OCI-LY1 (cell line): ENCODE measurements at regions not wholly inside any gene's neighbourhood (a gene's known extent, or its start where the extent isn't known, plus 50 kb on each side); places are given as distances from the start of the nearest gene placed in this dataset.

ENCODE experiments used
- H2AFZ ChIP-seq: fragments of 200-600 bp; sonication (generic), shearing (Covaris generic); 2 replicates; pipeline ENCODE4 v1.6.0; 2014; ENCODE audit warnings: antibody characterized with exemption, mild to moderate bottlenecking, low read length
- H3F3A ChIP-seq: fragments of 200-600 bp; sonication (generic), shearing (Covaris generic); 2 replicates; pipeline ENCODE4 v1.6.0; 2014; ENCODE audit warnings: mild to moderate bottlenecking, antibody characterized with exemption, low read length, moderate library complexity; ENCODE audit not compliant: insufficient read depth
- H3K27ac ChIP-seq: fragments of 200-600 bp; sonication (generic); 2 replicates; pipeline ENCODE4 v1.5.1; 2014; ENCODE audit warnings: low read length, mixed run types, mild to moderate bottlenecking, low read depth; ENCODE audit not compliant: poor library complexity, severe bottlenecking
- H3K27me3 ChIP-seq: fragments of 200-600 bp; sonication (generic); 2 replicates; pipeline ENCODE4 v1.6.0; 2014; ENCODE audit warnings: antibody characterized with exemption, mild to moderate bottlenecking, low read length, moderate library complexity; ENCODE audit not compliant: insufficient read depth
- H3K36me3 ChIP-seq: fragments of 200-600 bp; sonication (generic); 2 replicates; pipeline ENCODE4 v1.6.1; 2014; ENCODE audit warnings: mild to moderate bottlenecking, antibody characterized with exemption, low read length, moderate library complexity, mixed read lengths; ENCODE audit not compliant: insufficient read depth
- H3K4me1 ChIP-seq: fragments of 200-600 bp; sonication (generic); 2 replicates; pipeline ENCODE4 v1.5.1; 2014; ENCODE audit warnings: mild to moderate bottlenecking, low read length, moderate library complexity; ENCODE audit not compliant: insufficient read depth, severe bottlenecking
- H3K4me2 ChIP-seq: fragments of 200-600 bp; sonication (generic), shearing (Covaris generic); 2 replicates; pipeline ENCODE4 v1.6.1; 2014; ENCODE audit warnings: low read length
- H3K4me3 ChIP-seq: fragments of 200-600 bp; sonication (generic); 2 replicates; pipeline ENCODE4 v1.5.1; 2014; ENCODE audit warnings: low read length, low read depth, mild to moderate bottlenecking, mixed read lengths; ENCODE audit not compliant: poor library complexity, severe bottlenecking
- H3K79me2 ChIP-seq: fragments of 200-600 bp; shearing (Covaris generic); 2 replicates; pipeline ENCODE4 v1.6.1; 2016; ENCODE audit warnings: mixed run types, low read length, mixed read lengths; ENCODE audit not compliant: insufficient read depth
- H3K9ac ChIP-seq: fragments of 200-600 bp; sonication (generic), shearing (Covaris generic); 2 replicates; pipeline ENCODE4 v1.6.1; 2014; ENCODE audit warnings: mild to moderate bottlenecking, low read length, mixed read lengths
- H3K9me2 ChIP-seq: fragments of 200-600 bp; sonication (generic), shearing (Covaris generic); 2 replicates; pipeline ENCODE4 v1.6.1; 2014; ENCODE audit warnings: low read depth, mild to moderate bottlenecking, low read length, mixed read lengths
- H3K9me3 ChIP-seq: fragments of 200-600 bp; shearing (Covaris generic); 2 replicates; pipeline ENCODE4 v1.6.1; 2014; ENCODE audit warnings: low read length, mixed read lengths
- H4K20me1 ChIP-seq: fragments of 200-600 bp; sonication (generic), shearing (Covaris generic); 2 replicates; pipeline ENCODE4 v1.6.0; 2016; ENCODE audit warnings: mild to moderate bottlenecking, low read length; ENCODE audit not compliant: insufficient read depth
- CTCF ChIP-seq: fragments of 200-600 bp; sonication (generic), shearing (Covaris generic); IDR thresholded peaks from 2 replicates; pipeline ENCODE4 v1.5.1; 2017; ENCODE audit warnings: mild to moderate bottlenecking, antibody characterized with exemption, low read length, moderate library complexity, mixed read lengths
- EZH2 ChIP-seq: fragments of 200-600 bp; sonication (generic), shearing (Covaris generic); IDR thresholded peaks from 2 replicates; pipeline ENCODE4 v1.8.0; 2017; ENCODE audit warnings: borderline replicate concordance, mixed run types, mild to moderate bottlenecking, antibody characterized with exemption, low read length, moderate library complexity, mixed read lengths

DNA sequence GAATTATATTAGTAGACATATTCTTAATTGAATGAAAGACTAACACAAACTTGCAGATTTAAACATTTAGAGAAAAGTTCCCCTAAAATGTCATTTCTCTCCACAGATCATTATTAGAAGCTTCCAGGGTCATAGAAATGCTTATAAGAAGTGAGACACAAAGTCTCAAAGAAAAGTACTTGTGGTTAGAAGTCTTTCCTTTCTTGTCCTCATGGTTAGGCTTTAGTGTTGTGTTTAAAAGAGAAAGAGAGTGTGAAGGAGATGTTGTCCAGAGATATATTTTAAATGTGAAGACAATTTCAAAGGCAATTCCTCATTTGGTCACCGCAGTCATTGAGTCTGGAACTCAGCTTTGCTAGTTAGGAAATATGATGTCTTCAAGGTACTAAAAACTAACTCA is 230.4 kb upstream of the ARPP21 start:
- Histone ChIP-seq H3K9me3 (no peaks in the 10 kb centered on the region), H3K36me3 (no peaks in the 10 kb centered on the region), H3K27me3 (no peaks in the 10 kb centered on the region), H3K79me2 (no peaks in the 10 kb centered on the region), H3K4me1 (peaks cover 4% of the 10 kb centered on the region), H3K9me2 (no peaks in the 10 kb centered on the region), H4K20me1 (no peaks in the 10 kb centered on the region), H2AFZ (peak overlapping the region; percentile 66; the same call in 1 of the 2 replicates), H3K4me2 (no peak overlapping the region), H3K27ac (no peak overlapping the region), H3K9ac (no peak overlapping the region), H3K4me3 (no peak overlapping the region), H3F3A (no peaks in the 10 kb centered on the region)
- TF ChIP-seq EZH2 (no peak), CTCF (no peak)

GRCh38 chr3:35409991-35410390 is 229.3 kb upstream of the ARPP21 start:
- no peak overlapping the region for H3K4me3 ChIP-seq
- no peaks in the 10 kb centered on the region for H3K27me3 ChIP-seq
- no peaks in the 10 kb centered on the region for H3K79me2 ChIP-seq
- H3K9me2 ChIP-seq: no peaks in the 10 kb centered on the region
- no peak overlapping the region for H3K27ac ChIP-seq
- H2AFZ ChIP-seq: no peak overlapping the region
- H3K4me2 ChIP-seq: no peak overlapping the region
- no peaks in the 10 kb centered on the region for H3F3A ChIP-seq
- peaks cover 4% of the 10 kb centered on the region for H3K4me1 ChIP-seq
- H3K9ac ChIP-seq: no peak overlapping the region
- H3K9me3 ChIP-seq: no peaks in the 10 kb centered on the region
- H4K20me1 ChIP-seq: no peaks in the 10 kb centered on the region
- H3K36me3 ChIP-seq: no peaks in the 10 kb centered on the region
- no peak for TF ChIP-seq CTCF
- no peak for TF ChIP-seq EZH2

GRCh38 chr3:35413483-35413882 is 225.8 kb upstream of the ARPP21 start:
- no peaks in the 10 kb centered on the region for H4K20me1 ChIP-seq
- H3K27ac ChIP-seq: no peak overlapping the region
- no peaks in the 10 kb centered on the region for H3K9me2 ChIP-seq
- H3K4me2 ChIP-seq: no peak overlapping the region
- TF ChIP-seq CTCF: no peak
- no peak for TF ChIP-seq EZH2
- no peak overlapping the region for H3K4me3 ChIP-seq
- H3F3A ChIP-seq: no peaks in the 10 kb centered on the region
- no peaks in the 10 kb centered on the region for H3K79me2 ChIP-seq
- H2AFZ ChIP-seq: no peak overlapping the region
- no peaks in the 10 kb centered on the region for H3K36me3 ChIP-seq
- H3K9ac ChIP-seq: no peak overlapping the region
- no peaks in the 10 kb centered on the region for H3K9me3 ChIP-seq
- no peaks in the 10 kb centered on the region for H3K27me3 ChIP-seq
- peaks cover 4% of the 10 kb centered on the region for H3K4me1 ChIP-seq
